Cardiac fibroblast (primary cell): ENCODE measurements at regions not wholly inside any gene's neighbourhood (a gene's known extent, or its start where the extent isn't known, plus 50 kb on each side); places are given as distances from the start of the nearest gene placed in this dataset.
A peak's percentile ranks its signal among the peaks of the same experiment; 100 is the strongest.

Source experiments
- DNase-seq, 2 donors: peaks; one replicate each; pipeline versions ENCODE4 v3.0.0 to v3.0.0-alpha.2; 2010; ENCODE audit warnings: low read depth in 2 of 2
- H3K4me3 ChIP-seq, 2 donors: replicated peaks in 1 of 2; 1 replicate in 1 of 2; 2 replicates in 1 of 2; pipeline ENCODE4 v1.5.1; 2011; ENCODE audit warnings: low read depth in 2 of 2, low read length in 2 of 2, mild to moderate bottlenecking in 2 of 2, moderate library complexity in 1 of 2
- TF ChIP-seq, protein P1 (sequence below): IDR thresholded peaks from one replicate; pipeline ENCODE4 v1.5.1; 2011; ENCODE audit warnings: low read depth, mild to moderate bottlenecking, low read length, inconsistent platforms

DNA sequence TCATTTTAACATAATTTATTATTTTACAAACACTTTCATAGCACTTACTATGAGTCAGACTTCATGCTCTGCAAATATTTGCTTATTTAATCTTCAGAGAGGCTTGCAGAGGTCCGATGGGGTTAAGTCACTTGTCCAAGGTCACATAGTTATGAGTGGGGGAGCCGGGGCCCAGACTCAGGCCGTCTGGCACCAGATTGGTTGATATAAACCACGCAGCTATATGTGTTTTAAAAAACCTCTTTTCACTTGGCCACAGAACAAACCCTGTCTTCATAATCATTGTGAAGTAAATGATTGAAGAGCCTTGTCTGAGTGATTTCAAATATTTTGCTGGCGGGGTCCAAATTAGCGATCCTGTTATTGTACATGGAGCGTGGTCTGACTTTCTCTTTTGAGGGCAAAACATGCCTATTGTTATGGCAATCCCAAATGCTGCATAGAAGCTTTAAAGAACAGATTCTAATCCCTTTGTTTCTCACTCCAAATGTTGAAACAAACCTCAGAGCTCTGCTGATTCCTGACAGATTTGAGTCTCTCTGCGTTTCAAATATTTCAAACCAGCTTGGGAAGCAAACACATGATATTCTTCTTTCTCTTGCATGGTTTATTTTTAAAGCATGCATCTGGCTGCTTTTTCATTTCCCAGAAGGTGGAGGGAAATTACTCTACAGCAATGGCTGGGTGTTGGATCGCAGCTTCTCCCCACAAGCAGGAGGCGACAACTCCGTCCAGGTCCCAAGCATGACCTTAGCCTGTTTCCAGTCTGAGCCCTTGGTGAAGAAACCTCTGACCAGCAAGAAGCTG is 142.4 kb downstream of the DDX1 start:
- no peak overlapping the region for H3K4me3 ChIP-seq
- TF ChIP-seq, protein P1, sequence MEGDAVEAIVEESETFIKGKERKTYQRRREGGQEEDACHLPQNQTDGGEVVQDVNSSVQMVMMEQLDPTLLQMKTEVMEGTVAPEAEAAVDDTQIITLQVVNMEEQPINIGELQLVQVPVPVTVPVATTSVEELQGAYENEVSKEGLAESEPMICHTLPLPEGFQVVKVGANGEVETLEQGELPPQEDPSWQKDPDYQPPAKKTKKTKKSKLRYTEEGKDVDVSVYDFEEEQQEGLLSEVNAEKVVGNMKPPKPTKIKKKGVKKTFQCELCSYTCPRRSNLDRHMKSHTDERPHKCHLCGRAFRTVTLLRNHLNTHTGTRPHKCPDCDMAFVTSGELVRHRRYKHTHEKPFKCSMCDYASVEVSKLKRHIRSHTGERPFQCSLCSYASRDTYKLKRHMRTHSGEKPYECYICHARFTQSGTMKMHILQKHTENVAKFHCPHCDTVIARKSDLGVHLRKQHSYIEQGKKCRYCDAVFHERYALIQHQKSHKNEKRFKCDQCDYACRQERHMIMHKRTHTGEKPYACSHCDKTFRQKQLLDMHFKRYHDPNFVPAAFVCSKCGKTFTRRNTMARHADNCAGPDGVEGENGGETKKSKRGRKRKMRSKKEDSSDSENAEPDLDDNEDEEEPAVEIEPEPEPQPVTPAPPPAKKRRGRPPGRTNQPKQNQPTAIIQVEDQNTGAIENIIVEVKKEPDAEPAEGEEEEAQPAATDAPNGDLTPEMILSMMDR = no peak
- DNase-seq = peak; percentile 24 to 57

DNA sequence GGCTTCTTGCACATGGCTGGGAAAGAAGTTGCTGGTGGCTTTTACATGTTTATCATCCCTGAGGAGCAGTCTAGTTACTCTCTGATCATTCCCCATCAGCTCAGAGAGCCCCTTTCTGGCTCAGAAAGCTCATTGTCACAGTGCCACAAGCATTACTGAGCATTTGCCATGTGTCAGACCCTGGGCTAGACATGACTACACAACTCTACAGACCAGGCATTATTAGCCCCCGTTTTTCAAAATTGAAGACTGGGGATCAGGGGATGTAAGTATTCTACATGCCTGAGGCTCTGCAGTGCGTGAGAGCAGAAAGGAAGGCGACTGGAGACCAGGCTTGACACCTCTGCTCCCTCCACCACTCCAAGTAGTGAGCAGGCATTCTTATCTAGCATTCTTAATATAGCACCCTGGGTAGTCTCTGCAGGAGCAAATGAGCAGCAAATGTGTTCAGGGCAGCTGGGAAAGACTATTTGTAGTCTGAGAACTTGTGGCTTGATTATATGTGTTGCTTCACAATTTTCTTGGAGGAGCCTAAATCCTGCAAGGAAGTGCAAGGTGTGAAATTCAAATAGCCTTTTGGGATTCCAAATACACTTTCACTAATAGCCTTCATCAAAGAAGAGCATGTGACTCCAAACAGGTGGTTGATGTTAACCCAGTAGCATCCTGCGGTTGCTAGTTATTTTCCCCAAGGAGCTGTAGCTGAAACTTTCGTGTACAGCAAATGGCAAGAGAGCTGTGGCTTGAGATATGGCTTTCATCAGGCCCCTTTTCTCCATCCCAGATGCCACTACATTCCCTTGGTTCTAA is 143.2 kb downstream of the DDX1 start:
- TF ChIP-seq, protein P1 = no peak
- DNase-seq = peak in 1 of 2 donors; percentile 18
- no peak overlapping the region for H3K4me3 ChIP-seq

DNA sequence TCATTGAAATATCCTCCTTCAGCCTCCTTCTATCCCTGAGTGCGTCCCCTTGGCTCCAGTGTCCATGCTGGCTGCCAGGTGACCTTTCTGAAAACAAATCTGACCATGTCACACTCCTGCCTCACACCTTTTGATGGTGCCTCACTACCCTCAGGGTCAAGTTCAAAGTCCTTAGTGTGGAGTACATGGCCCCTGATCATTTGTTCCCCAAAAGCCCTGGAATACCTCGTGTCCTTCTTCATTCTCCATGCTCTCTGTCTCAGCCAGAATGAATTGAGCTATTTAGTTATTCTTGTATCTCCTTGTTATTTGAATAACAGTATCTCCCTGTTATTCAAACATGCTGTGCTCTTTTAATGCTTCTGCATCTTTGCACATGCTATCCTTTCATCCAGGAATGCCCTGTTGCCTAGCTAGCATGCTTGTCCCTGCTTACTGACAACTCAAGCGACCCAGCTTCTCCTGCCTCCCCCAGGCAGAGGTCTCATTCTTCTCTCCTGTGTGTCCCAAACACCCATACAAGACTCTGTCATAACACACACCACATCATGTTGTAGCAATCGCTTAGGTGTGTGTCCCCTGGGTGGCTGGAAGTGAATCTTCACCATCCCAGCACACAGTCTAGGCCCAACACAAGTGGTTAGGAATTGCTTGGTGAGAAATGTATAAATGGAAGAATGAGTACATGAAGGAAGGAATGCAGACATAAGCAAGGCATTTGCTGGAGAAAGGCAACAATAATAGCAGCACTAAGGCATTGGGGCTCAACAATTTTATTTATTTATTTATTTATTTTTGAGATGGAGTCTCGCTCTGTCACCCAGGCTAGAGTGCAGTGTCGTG is 144.0 kb downstream of the DDX1 start:
- no peak overlapping the region for H3K4me3 ChIP-seq
- TF ChIP-seq, protein P1 = no peak
- DNase-seq = no peak

DNA sequence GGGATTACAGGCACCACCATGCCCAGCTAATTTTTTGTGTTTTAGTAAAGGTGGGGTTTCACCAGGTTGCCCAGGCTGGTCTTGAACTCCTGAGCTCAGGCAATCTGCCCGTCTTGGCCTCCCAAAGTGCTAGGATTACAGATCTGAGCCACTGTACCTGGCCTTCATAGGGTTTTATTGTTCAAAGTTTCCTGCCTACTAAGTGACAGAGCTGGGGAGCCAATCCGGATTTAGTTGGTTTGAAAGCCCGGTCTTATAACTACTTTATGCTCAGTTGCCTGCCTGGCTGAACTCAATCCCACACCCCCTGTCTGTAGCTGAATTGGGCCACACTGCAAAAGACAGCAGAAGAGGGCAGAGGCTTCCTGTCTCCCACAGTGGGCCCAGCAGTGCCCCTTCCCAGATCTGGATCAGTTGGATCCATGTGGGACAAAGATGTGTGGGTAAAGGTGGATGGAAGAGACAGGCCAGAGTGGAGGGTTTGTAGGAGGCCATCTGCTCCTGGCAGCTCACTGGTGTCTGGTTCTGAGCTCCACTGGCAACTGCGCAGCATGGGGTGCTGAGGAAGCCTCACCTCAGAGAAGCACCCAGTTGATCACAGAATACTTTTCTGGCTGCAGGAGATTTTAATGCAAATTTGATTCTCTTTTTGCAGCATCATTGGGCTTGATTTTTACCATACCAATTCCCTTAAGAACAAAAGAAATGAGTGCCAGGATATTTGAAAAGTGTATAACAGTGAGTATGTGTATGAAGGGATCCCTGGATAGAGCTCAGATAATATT is 144.9 kb downstream of the DDX1 start:
- DNase-seq = no peak
- TF ChIP-seq, protein P1 = no peak
- no peak overlapping the region for H3K4me3 ChIP-seq

DNA sequence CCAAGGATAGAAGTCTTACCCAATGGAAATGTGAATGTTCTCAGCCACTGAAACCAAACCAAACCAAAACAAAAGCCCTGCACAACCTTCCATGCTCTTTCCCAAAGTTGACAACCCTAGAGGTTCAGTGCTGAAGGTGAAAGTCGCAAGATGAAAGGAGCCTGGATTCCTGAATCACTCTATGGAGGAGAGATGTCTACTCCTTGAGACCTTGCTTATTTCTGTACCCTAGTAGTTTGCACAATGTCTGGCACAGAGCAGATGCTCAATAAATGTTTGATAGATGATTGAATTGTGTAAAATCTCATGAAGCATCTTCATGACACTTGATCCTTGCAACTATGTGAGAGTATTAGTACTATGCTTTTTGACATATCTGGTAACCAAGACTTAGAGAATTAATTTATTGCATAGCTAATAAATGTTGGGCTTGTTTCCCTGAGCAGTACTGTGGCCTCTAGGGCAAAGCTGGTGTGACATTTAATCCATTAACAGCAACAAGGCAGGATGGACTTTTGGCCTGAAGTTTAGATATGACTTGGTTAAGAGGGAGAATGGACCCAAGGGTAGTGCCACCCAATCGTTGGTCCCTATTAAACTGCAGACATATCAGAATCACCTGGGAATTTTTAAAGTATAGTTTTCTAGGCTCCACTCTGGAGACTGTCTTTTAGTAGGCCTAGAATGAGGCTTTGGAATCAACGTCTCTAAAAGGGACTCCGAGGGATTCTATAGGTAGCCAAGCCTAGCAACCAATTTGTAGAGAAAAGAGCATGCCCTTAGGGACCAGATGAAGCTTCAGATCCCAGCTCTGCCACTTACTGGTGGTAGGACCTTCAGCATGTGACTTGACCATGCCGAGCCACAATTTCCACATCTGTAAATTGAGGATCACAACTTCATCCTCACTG is 145.9 kb downstream of the DDX1 start:
- no peak overlapping the region for H3K4me3 ChIP-seq
- TF ChIP-seq, protein P1 = no peak
- no peak for DNase-seq
